ENCODE measurements at regions not wholly inside any gene's neighbourhood (a gene's known extent, or its start where the extent isn't known, plus 50 kb on each side); places are given as distances from the start of the nearest gene placed in this dataset.

GRCh38 chr9:18398038-18398437 is 75.9 kb upstream of the ADAMTSL1 start:
- no peak for DNase-seq

GRCh38 chr9:18404434-18405029 is 69.4 kb upstream of the ADAMTSL1 start:
- no peak for DNase-seq

GRCh38 chr9:18405240-18405639 is 68.7 kb upstream of the ADAMTSL1 start:
- no peak for DNase-seq

GRCh38 chr9:18410983-18411382 is 63.0 kb upstream of the ADAMTSL1 start:
- DNase-seq = no peak

- no peak for DNase-seq
These were observed 52.6 kb upstream of the ADAMTSL1 start for GRCh38 chr9:18421391-18421790.

- no peak for DNase-seq
These were observed 51.5 kb upstream of the ADAMTSL1 start for GRCh38 chr9:18422296-18423036.

- DNase-seq = no peak
These were observed 50.0 kb upstream of the ADAMTSL1 start for GRCh38 chr9:18423791-18424531.

Measured in activated T-cell treated with anti-CD3 and anti-CD28 coated beads for 4 hours (primary cell).